ENCODE measurements at regions not wholly inside any gene's neighbourhood (a gene's known extent, or its start where the extent isn't known, plus 50 kb on each side); places are given as distances from the start of the nearest gene placed in this dataset.
A peak's percentile ranks its signal among the peaks of the same experiment; 100 is the strongest.

GRCh38 chr1:234965111-234965510, 163.5 kb downstream of the TOMM20 start:
- Histone ChIP-seq H3K36me3 (no peaks in the 10 kb centered on the region), H3K27ac (peak overlapping the region; percentile 88 to 99 (median 95)), H3K9me3 (no peaks in the 10 kb centered on the region), H3K4me1 (peaks cover 0 to 71% (median 34%) of the 10 kb centered on the region in 4 donors), H3K4me3 (no peak overlapping the region), H3K27me3 (no peaks in the 10 kb centered on the region)
- ATAC-seq (peak; percentile 10 to 40 (median 28)), DNase-seq (peak in 1 of 3 donors; percentile 66)
- TF ChIP-seq CTCF (IDR thresholded peaks at IDR 0.05) (no peak), POLR2A (IDR thresholded peaks at IDR 0.05) (no peak)
- intact Hi-C loops (cut with DNase I) = loop anchor here in 1 of 2 donors (10.0 kb wide), 1 partner anchor 360 kb away; no protein-coding TSS in a partner anchor

GRCh38 chr1:234963904-234964702, 164.5 kb downstream of the TOMM20 start:
- peak overlapping the region; percentile 88 to 99 (median 95) for H3K27ac ChIP-seq
- H3K27me3 ChIP-seq = no peaks in the 10 kb centered on the region
- peak; percentile 81 to 95 (median 92) for DNase-seq
- WGBS (ENCODE audit: insufficient coverage, low coverage, low lambda C conversion rate, missing lambda C conversion rate) = 12% methylated on average over 11 of the region's 15 CpGs
- intact Hi-C loops (cut with DNase I) = loop anchor here (5.0 to 10.0 kb wide), 2 partner anchors 87 to 359 kb away; no protein-coding TSS in a partner anchor
- no peak overlapping the region for H3K4me3 ChIP-seq
- H3K36me3 ChIP-seq = no peaks in the 10 kb centered on the region
- H3K4me1 ChIP-seq = peaks cover 0 to 76% (median 39%) of the 10 kb centered on the region in 4 donors
- no peaks in the 10 kb centered on the region for H3K9me3 ChIP-seq
- TF ChIP-seq POLR2A (IDR thresholded peaks at IDR 0.05) = no peak
- TF ChIP-seq CTCF (IDR thresholded peaks at IDR 0.05) = peak in 3 of 4 donors; percentile 9 to 31 (median 18)
- peak; percentile 25 to 71 (median 50) for ATAC-seq

GRCh38 chr1:234963180-234963903, 165.3 kb downstream of the TOMM20 start:
- intact Hi-C loops (cut with DNase I) = loop anchor here (5.0 to 10.0 kb wide), 2 partner anchors 86 to 359 kb away; no protein-coding TSS in a partner anchor
- TF ChIP-seq CTCF (IDR thresholded peaks at IDR 0.05) (no peak), POLR2A (IDR thresholded peaks at IDR 0.05) (peak; percentile 23)
- Histone ChIP-seq H3K27me3 (no peaks in the 10 kb centered on the region), H3K27ac (peak overlapping the region; percentile 88 to 99 (median 95)), H3K36me3 (no peaks in the 10 kb centered on the region), H3K4me3 (no peak overlapping the region), H3K4me1 (peaks cover 0 to 76% (median 40%) of the 10 kb centered on the region in 4 donors), H3K9me3 (no peaks in the 10 kb centered on the region)
- 3% methylated on average over 15 of the region's 15 CpGs for WGBS (ENCODE audit: insufficient coverage, low coverage, low lambda C conversion rate, missing lambda C conversion rate)
- ATAC-seq = peak; percentile 5 to 44 (median 24)
- DNase-seq = peak; percentile 81 to 88 (median 86)

- H3K4me3 ChIP-seq = no peak overlapping the region
- ATAC-seq = no peak
- peaks cover 0 to 82% (median 42%) of the 10 kb centered on the region in 4 donors for H3K4me1 ChIP-seq
- H3K36me3 ChIP-seq = no peaks in the 10 kb centered on the region
- intact Hi-C loops (cut with DNase I) = loop anchor here (5.0 to 10.0 kb wide), 2 partner anchors 85 to 358 kb away; no protein-coding TSS in a partner anchor
- TF ChIP-seq POLR2A (IDR thresholded peaks at IDR 0.05) (peak; percentile 19), CTCF (IDR thresholded peaks at IDR 0.05) (no peak)
- no peaks in the 10 kb centered on the region for H3K27me3 ChIP-seq
- peak overlapping the region; percentile 88 to 99 (median 95) for H3K27ac ChIP-seq
- no peak for DNase-seq
- no peaks in the 10 kb centered on the region for H3K9me3 ChIP-seq
- WGBS (ENCODE audit: insufficient coverage, low coverage, low lambda C conversion rate, missing lambda C conversion rate) = 26% methylated on average over 9 of the region's 9 CpGs
Measured at GRCh38 chr1:234962340-234962989, 166.2 kb downstream of the TOMM20 start.
